HG02852 (cell line): ENCODE measurements at regions not wholly inside any gene's neighbourhood (a gene's known extent, or its start where the extent isn't known, plus 50 kb on each side); places are given as distances from the start of the nearest gene placed in this dataset.
"Not testable (repeated sequence)": the region's sequence is repeated elsewhere in the genome, so short reads cannot be mapped to it uniquely, and the experiment has no call there.

Experiments used
- ATAC-seq: cut with Tn5 transposase; IDR thresholded peaks from one replicate; pipeline ENCODE4 v1.9.1; 2021; ENCODE audit warnings: mild to moderate bottlenecking, moderate library complexity; ENCODE audit not compliant: unreplicated experiment

DNA sequence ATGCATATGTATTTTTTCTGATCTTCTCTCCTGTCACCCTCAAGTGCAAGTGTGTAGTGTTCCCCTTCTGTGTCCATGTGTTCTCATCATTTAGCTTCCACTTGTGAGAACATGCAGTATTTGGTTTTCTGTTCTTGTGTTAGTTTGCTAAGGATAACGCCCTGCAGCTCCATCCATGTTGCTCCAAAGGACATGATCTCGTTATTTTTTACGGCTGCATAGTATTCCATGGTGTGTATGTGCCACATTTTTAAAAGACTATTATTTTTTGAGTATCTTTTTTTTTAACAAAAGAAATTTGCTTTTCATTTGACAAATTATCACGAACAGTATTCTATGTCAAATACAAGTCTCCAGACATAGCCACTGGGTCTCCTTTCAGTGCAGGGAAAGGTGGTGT, 110.1 kb upstream of the ZNF746 start:
- no peak for ATAC-seq

DNA sequence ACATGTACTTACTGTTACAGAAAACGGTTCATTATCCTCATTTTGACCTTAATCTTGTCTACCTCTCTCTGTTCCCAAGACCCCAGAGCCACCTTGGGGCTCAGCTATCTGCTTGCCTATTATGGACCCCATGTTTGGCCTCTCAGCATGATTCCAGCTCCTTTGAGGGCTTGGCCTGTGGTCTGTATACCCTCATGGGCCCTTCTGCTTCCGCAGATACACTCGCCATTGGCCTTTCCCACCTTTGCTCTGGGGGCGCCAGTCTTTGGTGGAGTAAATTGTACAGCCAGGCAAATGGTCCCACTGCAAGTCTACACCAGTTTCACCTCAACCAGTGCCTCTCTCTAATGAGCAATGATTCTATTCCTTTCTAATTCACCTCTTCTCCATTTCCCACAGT, 109.2 kb upstream of the ZNF746 start:
- ATAC-seq, result no peak

GRCh38 chr7:149605696-149606095, 108.1 kb upstream of the ZNF746 start:
- ATAC-seq, result no peak

DNA sequence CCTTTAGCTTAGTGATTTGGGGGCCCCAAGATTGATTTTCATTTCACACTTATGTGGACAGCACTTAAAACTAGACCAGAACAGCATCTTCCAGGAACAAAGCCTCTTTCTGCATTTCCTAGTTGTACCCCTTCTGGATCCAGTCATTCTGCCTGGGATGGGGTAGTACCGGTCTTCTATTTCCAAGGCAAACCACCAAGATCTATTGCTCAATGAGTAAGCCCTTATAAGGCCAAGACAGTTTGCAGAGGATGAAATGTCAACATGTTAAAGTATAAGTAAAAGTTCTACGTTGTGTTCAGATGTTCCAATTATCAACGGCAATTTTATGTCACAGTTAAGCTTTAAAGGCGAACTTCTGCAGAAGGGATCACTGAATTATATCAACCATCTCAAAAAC, 106.9 kb upstream of the ZNF746 start:
- ATAC-seq, result no peak

DNA sequence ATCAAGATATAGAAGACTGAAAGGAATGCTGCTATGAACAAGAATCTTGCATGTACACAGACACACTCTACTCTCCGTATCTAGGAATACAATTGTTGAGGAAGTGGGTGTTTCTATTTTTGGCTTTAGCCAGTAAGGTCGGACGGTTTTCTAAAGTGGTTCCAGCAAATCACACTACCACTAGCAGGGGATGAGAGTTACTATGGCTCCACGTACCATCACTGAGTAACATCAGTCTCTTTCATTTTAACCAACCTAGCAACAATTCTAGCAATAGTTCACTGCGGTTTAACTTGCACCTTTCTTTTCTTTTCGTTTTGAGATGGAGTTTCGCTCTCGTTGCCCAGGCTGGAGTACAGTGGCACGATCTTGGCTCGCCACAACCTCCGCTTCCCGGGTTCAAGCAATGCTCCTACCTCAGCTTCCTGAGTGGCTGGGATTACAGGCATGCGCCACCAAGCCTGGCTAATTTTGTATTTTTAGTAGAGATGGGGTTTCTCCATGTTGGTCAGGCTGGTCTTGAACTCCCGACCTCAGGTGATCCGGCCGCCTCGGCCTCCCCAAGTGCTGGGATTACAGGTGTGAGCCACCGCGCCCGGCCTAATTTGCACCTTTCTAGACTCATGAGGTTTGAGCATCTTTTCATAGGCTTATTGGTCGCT, 103.2 kb upstream of the ZNF746 start:
- ATAC-seq, result peak; percentile 93

- peak; percentile 38 for ATAC-seq
Measured at GRCh38 chr7:149599636-149600206, 102.1 kb upstream of the ZNF746 start.

DNA sequence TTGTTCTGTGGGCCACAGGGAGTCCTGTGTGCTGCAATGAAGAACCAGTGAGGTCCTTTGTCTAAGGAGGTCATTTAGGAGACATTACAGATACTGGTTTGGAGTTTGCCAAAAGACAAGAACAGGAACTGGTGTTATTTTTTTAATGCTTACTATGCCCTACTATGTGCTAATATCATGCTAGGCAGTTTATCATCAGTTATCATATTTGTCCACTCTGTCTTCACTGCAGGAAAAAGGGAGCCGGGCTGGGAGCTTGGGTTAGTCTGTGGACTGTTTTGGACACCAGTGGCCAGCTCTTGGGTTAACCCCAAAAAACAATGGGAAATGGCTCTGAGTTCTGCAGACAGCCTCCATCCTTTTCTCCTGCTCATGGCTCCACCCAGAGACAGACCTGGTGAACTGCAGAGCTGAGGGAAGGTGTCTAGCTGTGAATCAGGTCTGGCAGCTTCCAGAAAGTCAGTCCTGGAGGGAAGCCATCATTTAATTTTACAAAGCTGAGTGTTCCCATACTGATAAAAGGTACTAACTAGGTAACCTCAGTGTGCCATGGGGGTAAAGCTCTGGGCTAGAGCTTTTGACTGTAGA, 101.2 kb upstream of the ZNF746 start:
- peak; percentile 30 for ATAC-seq

GRCh38 chr7:149597789-149598188, 100.2 kb upstream of the ZNF746 start:
- not testable (repeated sequence) for ATAC-seq

GRCh38 chr7:149595541-149595940, 97.9 kb upstream of the ZNF746 start:
- no peak for ATAC-seq

GRCh38 chr7:149595078-149595477, 97.5 kb upstream of the ZNF746 start:
- no peak for ATAC-seq

GRCh38 chr7:149588930-149589329, 91.3 kb upstream of the ZNF746 start:
- no peak for ATAC-seq

DNA sequence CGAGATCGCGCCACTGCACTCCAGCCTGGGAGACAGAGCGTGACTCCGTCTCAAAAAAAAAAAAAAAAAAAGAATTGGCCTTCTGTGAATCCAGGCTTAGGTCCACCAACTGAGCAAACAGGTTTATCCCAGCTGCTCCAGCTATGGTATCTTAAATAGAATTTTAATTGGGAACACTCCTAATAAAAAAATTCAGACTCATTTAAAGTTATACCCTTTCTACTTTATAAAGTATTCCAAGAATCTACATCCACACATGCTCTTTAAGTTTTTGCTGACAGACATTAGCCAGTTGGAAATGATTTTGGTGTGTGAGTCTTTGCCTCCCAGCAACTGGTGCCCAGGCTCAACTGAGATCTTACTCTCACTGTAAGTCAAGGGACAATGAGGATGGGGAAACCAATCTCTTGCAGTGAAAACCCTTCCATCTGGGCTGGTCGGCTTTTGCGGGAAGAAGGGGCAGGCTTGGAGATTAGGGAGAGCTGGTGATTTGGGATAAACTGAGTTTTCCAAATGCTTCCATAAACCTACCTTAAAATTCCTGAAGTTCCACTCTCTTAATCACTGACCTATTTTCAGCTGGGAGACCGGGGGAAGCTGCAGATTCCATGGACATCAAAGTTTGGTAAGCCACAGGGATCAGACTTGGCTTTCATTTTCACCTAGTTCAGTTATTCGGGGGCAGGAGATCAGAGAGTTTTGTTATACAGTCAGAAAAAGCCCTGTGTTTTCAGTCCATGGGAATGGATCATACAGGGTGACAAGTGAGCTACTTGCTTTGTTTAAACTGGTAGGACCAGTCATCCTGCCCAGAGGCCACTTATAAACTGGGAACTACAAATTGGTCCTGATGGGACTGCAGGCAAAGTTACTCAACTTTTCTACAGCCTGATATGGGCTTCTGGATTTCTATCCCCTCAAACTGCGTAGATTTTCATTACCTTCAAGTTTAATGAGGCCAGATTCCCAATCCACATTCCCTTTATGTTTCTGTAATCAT, 89.3 kb upstream of the ZNF746 start:
- no peak for ATAC-seq

GRCh38 chr7:149584530-149584929, 86.9 kb upstream of the ZNF746 start:
- ATAC-seq, result no peak

DNA sequence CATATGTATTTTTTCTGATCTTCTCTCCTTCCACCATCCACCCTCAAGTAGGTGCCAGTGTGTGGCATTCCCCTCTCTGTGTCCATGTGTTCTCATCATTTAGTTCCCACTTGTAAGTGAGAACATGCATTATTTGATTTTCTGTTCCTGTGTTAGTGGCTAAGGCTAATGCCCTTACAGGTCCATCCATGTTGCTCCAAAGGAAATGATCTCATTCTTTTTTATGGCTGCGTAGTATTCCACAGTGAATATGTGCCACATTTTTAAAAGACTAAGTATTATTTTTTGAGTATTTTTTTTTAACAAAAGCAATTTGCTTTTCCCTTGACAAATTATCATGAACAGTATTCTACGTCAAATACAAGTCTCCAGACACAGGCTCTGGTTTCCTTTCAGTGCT, 86.4 kb upstream of the ZNF746 start:
- ATAC-seq, result no peak

- no peak for ATAC-seq
Measured at GRCh38 chr7:149580328-149580727, 82.7 kb upstream of the ZNF746 start.

GRCh38 chr7:149579365-149579764, 81.8 kb upstream of the ZNF746 start:
- ATAC-seq, result not testable (repeated sequence)

- ATAC-seq, result not testable (repeated sequence)
Measured at GRCh38 chr7:149574428-149574827, 76.8 kb upstream of the ZNF746 start.

DNA sequence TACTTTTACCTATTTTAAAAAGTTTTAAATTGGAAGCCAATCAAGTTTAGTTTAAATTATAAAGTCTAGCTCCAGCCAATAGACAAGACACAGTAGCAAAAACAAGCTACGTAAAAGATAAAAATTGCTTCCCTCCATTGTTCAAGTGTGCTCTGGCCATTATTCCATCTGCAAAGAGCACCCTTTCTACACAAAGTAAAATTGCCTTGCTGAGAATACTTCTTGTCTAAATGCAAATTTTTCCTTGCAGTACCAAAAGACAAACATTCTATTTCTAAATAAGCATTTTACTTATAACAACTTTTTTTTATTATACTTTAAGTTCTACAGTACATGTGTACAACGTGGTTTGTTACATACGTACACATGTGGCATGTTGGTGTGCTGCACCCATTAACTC, 75.9 kb upstream of the ZNF746 start:
- no peak for ATAC-seq

DNA sequence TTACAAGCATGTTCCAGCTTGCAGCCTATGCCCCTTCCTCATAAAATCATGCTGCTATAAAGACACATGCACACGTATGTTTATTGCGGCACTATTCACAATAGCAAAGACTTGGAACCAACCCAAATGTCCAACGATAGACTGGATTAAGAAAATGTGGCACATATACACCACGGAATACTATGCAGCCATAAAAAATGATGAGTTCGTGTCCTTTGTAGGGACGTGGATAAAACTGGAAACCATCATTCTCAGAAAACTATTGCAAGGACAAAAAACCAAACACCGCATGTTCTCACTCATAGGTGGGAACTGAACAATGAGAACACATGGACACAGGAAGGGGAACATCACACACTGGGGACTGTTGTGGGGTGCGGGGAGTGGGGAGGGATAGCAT, 75.3 kb upstream of the ZNF746 start:
- not testable (repeated sequence) for ATAC-seq

- ATAC-seq, result no peak
Measured at GRCh38 chr7:149570784-149571183, 73.2 kb upstream of the ZNF746 start.

DNA sequence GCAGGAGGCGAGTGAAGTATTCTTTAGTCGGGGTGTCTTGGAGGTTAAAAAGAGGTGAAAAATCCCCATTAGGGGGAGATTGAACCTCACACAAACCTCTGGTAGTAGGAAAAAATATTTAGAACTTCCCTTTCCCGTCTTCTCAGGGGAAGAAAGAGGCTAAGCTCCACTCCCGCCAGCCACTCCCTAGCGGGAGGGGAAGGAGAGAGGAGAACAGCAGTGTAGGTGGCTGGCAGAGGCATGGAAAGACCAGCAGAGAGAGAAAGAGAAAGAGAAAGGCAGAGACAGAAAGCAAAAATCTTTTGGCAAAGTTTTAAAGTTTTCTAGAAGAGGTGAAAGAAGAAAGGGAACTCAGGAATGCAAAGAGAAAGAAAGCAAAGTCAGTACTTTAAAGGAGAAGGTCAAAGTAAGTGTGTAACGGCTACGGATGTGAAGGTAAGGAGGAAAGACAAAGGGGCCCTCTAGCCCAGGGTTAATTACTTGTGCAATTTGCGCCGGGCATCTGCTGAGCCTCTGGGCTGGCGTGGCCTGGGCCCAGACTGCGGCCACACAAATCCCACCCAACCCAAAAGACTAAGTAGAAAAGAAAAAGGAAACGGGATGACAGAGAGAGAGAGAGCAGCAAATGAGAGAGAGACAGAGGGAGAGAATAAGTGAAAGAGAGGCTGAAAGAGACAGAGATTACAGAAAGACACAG, 72.3 kb upstream of the ZNF746 start:
- ATAC-seq, result no peak
